ENCODE measurements at regions not wholly inside any gene's neighbourhood (a gene's known extent, or its start where the extent isn't known, plus 50 kb on each side); places are given as distances from the start of the nearest gene placed in this dataset.

DNA sequence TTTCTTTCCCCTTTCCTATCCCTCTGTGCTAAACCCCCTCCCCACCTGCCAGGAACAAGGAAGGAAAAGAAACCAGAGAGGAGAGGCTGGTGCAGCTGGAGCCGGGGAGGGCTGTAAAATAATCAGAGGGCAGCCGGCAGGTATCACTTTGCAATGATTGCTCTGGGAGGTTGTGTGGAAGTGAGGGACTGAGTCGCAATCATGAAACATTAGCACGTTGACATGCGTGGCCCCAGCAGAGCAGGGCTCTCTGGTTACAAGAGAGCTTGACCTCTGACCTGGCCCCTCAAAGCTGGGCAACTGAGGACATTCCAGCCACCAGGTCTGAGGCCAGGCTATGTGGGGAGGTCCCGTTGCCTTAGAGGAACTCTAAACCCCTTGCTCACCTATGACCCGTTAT lies 170.8 kb upstream of the BDNF start:
- peaks cover 32 to 41% of the 10 kb centered on the region in 2 experiments for H3K4me1 ChIP-seq (ENCODE audit: control insufficient read depth in 1 of 2, insufficient read depth in 2 of 2, low read length in 2 of 2)
- TF ChIP-seq FOSL1 (IDR thresholded peaks at IDR 0.05; ENCODE audit: low read depth) = no peak
- TF ChIP-seq POLR2AphosphoS5 (IDR thresholded peaks at IDR 0.05; ENCODE audit: low read depth, low read length) = no peak
- TF ChIP-seq TCF7L2 (IDR thresholded peaks at IDR 0.05; ENCODE audit: borderline replicate concordance, extremely low read depth, insufficient read depth, insufficient read length) = no peak
- TF ChIP-seq ZFX (IDR thresholded peaks at IDR 0.05) = no peak
- TF ChIP-seq EZH2phosphoT487 (IDR thresholded peaks at IDR 0.05; ENCODE audit: borderline replicate concordance) = no peak
- TF ChIP-seq, protein P1, sequence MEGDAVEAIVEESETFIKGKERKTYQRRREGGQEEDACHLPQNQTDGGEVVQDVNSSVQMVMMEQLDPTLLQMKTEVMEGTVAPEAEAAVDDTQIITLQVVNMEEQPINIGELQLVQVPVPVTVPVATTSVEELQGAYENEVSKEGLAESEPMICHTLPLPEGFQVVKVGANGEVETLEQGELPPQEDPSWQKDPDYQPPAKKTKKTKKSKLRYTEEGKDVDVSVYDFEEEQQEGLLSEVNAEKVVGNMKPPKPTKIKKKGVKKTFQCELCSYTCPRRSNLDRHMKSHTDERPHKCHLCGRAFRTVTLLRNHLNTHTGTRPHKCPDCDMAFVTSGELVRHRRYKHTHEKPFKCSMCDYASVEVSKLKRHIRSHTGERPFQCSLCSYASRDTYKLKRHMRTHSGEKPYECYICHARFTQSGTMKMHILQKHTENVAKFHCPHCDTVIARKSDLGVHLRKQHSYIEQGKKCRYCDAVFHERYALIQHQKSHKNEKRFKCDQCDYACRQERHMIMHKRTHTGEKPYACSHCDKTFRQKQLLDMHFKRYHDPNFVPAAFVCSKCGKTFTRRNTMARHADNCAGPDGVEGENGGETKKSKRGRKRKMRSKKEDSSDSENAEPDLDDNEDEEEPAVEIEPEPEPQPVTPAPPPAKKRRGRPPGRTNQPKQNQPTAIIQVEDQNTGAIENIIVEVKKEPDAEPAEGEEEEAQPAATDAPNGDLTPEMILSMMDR (IDR thresholded peaks at IDR 0.05 in 2 of 3, conservative IDR thresholded peaks at IDR 0.05 in 1 of 3; ENCODE audit: borderline replicate concordance in 1 of 3, insufficient read depth in 1 of 3, low read depth in 2 of 3, low read length in 2 of 3) = no peak
- TF ChIP-seq SP1 (IDR thresholded peaks at IDR 0.05; ENCODE audit: low read depth) = no peak
- TF ChIP-seq, protein P2, sequence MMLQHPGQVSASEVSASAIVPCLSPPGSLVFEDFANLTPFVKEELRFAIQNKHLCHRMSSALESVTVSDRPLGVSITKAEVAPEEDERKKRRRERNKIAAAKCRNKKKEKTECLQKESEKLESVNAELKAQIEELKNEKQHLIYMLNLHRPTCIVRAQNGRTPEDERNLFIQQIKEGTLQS (IDR thresholded peaks at IDR 0.05) = no peak
- TF ChIP-seq EZH2 (IDR thresholded peaks at IDR 0.05) = no peak
- no peak overlapping the region for H2AFZ ChIP-seq (ENCODE audit: low read depth, low read length, poor library complexity, severe bottlenecking)
- no peaks in the 10 kb centered on the region for H4K20me1 ChIP-seq (ENCODE audit: insufficient read depth)
- CTCF ChIA-PET = no interaction called here
- H3K4me3 ChIP-seq (replicated peaks in 1 of 2; ENCODE audit: low read depth in 1 of 2, low read length in 2 of 2) = no peak overlapping the region
- DNase-seq (ENCODE audit: low read depth, low spot score) = no peak
- H3K9me3 ChIP-seq (ENCODE audit: control insufficient read depth in 1 of 2, insufficient read depth in 1 of 2, low read depth in 1 of 2, low read length in 2 of 2) = no peaks in the 10 kb centered on the region
- H3K79me2 ChIP-seq (ENCODE audit: insufficient read depth, low read length) = no peaks in the 10 kb centered on the region
- RAD21 ChIA-PET (ENCODE audit: low non-redundant PET in 1 of 2, low total read pairs in 2 of 2, uncharacterized antibody in 2 of 2, unreplicated experiment in 2 of 2) = no interaction called here
- H3K4me2 ChIP-seq (ENCODE audit: low read length) = no peak overlapping the region
- POLR2A ChIA-PET = no interaction called here
- H3K9me2 ChIP-seq (ENCODE audit: insufficient read depth) = no peaks in the 10 kb centered on the region
- no peak for ATAC-seq
- BruUV-seq (replicated peaks) = no TSS peak
- H3K9ac ChIP-seq (ENCODE audit: low read length) = no peak overlapping the region
- peaks cover 0 to 6% of the 10 kb centered on the region in 2 experiments; a peak in 1 of 4 replicates for H3K36me3 ChIP-seq (ENCODE audit: control insufficient read depth in 1 of 2, insufficient read depth in 2 of 2, low read length in 2 of 2)
- no peak overlapping the region for H3K27ac ChIP-seq (ENCODE audit: low read depth, low read length)
- H3K27me3 ChIP-seq (ENCODE audit: insufficient read depth, low read length) = no peaks in the 10 kb centered on the region
- intact Hi-C loops (cut with micrococcal nuclease) = no loop called here
